CD4-positive, alpha-beta T cell treated with Interleukin-15 for 4 hours (primary cell): ENCODE measurements at regions not wholly inside any gene's neighbourhood (a gene's known extent, or its start where the extent isn't known, plus 50 kb on each side); places are given as distances from the start of the nearest gene placed in this dataset.

ENCODE experiments used
- DNase-seq: peaks from one replicate; pipeline ENCODE4 v3.0.0-alpha.2; 2020; ENCODE audit warnings: low spot score

DNA sequence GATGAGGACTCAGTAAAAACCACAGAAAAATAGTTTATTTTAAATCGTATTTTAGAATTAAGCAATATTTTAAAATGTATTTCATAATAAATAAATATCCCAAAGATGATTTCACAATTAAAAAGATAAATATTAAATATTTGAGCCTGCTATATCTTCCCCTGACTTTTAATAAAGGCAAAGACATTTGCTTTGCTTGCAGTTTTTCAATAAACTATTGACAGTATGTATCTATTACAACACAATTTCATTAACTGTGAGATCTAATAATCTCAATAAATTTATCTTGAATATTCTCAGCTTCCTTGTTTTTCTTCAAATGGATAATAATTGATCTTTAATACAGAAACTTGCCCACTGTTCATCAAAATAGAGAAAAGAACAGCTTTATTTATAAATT is 186.2 kb upstream of the TARS1 start:
- no peak for DNase-seq

DNA sequence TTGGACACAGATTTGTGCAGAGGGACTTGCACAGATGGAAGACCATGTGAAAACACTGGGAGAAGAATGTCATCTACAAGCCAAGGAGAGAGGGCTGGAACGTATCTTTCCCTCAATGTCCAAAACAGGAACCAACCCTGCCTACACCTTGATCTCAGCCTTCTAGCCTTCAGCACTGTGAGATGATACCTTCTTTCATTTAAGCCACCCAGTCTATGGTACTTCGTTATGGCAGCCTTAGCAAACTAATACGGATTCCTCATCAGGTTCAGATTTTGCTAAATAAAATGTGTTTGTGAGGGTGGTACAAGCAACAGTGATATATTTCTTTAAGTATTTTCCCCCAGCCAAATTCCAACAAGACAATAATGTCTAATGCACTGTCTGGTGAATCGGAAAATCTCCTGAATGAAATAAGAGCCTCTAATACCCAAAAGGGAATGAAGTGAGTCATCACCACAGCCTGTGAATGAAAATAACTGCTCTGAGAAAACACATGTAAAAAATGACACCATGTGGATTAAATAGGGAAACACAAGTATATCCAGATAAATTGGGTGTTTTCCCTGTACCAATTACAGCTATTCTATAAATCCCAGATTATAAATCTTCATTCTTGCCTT is 182.8 kb upstream of the TARS1 start:
- DNase-seq, result no peak

DNA sequence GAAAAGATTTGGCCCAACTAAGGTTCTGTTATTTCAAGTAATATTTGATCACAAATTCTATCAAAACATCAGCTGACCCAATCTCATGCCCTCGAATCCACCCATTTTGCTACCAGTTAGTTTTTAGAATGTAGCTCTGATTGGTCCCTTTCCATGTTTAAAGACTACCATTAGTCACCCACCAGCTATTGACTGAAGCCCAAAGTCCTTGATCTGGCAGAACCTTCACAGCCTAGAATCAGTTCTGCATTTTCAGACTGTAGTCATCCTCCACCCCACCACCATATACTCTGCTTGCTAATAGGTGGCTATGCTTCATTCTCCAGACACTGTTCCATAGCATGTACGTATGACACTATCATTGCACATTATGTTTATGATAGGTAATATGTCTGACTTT is 182.2 kb upstream of the TARS1 start:
- no peak for DNase-seq

DNA sequence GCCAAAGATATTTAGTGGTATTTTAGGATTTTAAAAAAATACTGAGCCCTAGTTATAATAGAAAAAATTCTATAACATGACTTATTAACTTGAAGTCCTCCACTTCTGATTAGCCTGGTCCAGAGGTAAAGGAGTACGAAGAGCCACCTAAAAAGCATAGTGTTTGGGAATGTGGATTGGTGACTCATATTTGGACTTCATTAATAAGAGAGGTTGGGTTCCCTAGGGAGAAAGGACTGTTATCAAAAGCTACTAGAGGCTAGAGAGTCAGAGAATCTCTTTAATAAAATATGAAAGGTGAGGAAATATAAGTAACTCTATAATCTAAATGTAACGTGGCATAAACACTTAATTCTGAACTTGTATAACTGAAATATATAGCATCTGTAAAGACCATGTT is 180.7 kb upstream of the TARS1 start:
- no peak for DNase-seq

DNA sequence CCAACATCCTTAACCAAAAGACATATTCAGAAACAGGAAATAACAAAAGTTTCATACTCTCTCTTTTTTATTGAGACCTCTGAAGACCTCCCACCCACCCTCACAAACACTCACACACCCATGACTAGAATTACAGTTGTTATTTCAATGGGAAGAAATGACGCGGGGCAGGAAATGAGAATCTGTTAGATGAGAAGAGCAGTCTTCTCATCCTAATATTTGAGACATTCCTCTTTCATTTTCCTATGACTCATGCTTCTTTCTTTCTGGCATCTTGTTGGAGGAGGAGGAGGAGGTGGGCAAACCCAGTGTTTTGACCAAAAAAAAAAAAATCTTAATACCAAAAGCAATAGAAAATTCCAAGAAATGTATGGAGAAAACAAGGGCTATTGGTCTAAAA is 179.5 kb upstream of the TARS1 start:
- no peak for DNase-seq

DNA sequence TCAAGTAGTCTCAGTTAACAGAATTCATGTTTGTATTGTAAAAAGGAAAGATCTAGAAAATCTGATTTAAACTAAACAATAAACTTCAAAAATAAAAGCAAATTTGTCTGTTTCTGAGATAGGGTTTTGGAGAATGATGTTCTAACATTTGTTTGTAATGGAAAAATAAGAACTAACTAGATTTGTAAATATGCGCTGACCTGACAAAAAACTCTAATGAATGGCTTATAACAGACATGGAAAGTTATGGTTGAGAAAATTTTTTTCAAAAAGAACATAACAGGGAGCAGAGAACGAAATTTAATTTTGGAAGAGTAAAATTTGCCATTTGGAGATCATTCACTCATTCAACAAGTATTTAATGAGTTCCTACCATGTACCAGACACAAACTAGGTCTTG is 179.0 kb upstream of the TARS1 start:
- DNase-seq, result no peak

DNA sequence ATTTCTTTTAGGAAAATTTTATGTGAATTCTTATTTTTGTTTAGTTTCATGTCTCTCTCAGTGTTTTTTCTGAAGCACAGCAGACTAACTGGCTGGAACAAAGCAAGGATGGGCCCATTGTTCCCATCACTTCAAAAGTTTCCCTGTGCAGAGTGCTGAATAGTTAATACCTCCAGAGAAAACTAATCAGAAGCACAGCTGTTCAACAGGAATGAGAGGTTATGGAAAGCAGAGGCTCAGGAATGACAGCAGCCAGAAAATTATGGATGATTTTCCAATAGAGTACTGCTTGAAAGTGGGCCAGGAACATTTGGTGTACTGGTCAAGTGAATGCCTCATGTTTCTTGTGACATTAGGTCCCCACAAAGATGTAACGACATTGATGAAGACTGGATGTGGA is 173.0 kb upstream of the TARS1 start:
- no peak for DNase-seq

DNA sequence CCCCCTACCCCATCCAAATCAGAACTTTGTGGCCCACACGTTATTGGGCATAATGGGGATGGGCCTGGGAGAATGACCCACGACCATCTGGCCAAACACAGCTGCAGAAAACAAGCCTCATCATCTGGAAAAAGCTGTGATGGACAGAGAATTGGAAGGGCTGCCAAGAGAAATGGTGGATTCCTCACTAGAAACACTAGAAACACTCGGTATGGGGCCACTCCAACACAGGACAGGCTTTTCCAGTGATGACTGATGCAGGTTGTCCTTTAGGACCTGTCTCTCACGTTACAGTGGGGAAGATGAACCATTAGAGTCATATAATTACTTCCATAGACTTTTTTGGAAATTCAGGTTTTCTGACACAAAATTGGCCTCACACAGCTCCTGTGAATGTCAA is 172.4 kb upstream of the TARS1 start:
- no peak for DNase-seq

DNA sequence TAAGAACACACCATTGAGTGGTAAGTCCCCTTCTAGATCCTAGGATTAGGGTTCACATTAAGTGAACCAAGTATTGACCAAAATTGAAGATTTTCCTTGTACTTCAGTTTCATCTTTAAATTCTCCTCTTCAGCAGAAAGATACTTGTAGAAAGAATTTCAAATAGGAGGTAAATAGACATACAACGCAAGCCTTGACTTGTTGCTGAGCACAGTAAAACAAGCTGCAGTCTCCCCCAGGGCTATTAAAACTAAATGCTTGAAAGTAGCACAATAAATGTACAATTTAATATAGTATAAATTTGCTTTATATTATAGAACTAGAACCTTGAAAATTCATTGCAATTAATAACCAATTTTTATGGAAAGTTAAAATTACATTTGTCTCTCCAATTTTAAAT is 170.1 kb upstream of the TARS1 start:
- no peak for DNase-seq

DNA sequence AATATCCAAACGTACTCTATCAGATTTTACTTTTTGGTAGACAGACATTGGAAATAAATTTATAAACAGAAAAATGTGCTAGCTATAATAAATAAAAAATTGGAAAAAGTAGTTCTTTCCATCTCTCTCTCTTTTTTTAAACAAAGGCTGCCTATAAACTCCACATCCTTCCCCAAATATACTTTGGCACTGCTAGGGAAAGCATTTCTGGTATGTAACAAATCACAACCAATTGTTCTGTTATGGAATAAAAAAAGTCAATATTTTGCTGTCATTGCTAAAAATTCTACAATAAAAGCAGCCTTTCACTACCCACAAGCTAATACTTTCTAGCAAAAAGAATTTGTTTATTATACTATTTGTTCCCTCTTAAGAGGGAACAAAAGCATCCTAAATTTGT is 169.2 kb upstream of the TARS1 start:
- DNase-seq, result no peak

DNA sequence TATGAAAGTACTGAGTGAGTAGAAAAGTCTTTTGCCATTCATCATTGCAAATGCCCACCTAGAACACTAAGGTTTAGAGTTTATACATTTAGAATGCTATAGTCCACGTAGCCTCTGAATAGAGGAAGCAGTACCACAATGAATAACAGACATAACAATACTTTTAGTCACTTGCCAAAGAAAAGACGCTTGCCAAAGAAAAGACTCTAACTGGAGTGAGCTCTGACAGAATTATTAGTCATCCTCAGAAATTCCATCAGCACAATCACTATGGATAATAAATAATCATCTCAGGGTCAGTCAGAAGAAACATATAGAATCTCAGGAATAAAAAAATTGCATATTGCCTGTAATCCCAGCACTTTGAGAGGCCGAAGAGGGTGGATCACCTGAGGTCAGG is 168.5 kb upstream of the TARS1 start:
- DNase-seq, result no peak

DNA sequence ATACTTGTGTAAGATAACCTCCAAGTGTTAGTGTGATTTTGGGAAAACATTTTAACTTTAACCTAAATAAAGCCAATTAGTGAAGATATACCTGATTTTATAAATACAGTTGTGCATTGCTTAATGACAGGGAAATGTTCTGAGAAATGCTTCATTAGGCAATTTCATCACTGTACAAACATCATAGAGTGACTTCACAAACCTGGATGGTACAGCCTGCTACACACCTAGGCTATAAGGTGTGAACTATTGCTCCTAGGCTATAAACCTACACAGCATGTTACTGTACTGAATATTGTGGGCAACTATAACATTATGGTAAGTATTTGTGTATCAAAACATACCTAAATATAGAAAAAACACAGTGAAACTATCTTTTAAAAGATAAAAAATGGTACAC is 166.8 kb upstream of the TARS1 start:
- DNase-seq, result no peak

DNA sequence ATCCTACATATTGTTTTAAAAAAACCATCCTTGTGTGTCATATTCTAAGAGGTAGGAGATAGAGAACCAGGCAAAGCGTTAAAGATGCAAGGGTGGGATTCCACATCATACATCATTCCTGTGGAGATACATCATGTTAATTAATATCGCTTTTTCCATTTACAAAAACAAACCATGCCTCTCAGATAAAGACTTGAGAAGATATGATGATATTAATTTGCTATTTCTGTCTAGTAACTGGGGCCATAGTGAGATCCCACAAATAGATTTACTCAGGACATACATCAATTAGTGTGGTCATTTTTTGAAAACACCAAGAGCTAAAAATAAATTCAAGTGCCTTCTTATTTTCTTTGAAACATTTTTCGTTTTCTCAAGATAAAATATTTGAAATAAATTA is 165.4 kb upstream of the TARS1 start:
- no peak for DNase-seq

DNA sequence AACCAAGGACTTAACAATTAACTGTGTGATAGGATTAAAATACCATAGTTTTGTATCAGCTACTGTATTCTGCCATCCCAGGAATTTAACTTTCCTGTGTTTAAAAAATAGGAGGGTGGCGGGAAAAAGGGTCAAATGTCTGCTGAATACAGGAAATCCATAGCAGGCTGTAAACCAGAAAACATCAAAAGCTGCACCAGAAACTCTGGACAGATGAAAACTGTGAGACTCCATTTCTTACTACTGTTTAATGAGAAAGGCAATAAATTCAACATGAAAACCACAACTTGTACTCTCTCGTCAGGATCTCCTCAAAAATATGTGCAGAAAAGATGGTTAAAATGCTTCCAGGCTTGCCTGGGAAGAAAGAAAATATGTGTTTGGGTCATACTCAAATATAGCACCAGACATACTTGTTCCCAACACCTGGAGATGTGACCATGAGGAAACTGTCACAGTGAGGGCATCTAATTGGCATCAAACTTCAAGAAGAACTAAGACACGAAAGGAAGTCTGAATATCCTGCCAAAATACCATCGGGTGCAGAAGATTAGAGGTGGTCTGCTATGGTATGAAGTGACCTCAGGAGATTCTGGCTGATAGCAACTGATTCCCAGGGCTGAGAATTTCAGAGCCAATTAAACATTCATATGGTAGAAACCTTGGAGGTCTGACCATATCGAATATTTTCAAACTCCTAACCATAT is 164.7 kb upstream of the TARS1 start:
- DNase-seq, result no peak

DNA sequence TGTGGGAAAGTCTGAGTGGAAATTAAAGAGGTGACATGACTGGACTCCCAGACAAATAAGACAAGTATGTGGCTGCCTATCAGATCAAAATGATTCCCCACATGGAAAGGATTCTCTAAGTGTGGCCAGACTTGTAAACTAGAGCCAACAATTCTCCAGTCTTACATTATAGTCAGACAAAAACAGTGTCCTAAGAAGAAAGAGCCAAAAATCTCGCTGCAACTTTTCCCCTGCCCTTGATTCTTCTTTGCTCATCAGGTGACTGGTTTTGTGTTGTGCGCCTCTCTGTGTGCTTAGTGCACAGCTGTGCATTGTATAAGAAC is 164.2 kb upstream of the TARS1 start:
- DNase-seq, result no peak

DNA sequence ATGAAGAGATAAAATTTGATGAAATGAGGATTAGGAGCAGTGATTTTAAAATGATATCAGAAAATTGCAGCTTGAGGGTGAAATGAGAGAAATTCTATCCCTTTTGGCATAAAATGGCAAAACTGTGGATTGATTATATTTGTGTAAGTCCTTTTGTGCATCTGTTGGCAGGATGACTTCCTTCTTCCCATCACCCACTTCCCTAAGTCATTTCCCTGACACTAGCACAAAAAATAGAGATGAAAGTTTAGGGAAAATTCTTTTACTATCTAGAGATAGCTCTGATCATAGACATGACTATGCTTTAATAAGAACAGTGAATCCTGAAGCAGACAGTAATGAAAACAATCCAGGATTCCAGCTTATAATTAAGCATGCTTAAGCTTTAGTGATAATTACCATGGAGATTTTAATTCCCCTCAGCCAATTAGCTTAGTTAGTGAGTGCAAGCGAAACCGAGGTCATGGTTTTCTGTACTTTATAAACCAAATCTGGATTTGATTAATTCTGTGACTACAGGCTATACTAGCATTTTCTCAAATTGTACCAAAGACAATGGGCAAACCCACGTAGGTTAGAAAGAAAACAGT is 163.6 kb upstream of the TARS1 start:
- no peak for DNase-seq

DNA sequence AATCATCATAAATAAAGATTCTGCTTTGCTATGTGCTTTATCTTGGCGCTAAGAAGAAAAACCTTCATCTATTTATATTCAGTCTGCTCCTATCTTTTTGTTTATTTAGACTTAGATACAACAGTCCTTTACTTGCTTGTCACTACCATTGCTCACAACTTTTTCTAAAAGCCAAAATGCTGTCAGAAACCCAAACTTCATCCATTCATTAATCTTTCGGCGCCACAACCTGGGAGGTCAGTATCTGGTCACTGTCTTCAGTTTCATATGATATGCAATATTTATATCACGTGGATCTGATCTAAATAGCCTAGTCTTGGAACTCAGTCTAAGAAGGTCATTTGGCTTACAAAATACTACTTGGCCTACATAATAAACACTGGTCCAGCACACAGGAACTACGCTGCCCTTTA is 159.3 kb upstream of the TARS1 start:
- no peak for DNase-seq

DNA sequence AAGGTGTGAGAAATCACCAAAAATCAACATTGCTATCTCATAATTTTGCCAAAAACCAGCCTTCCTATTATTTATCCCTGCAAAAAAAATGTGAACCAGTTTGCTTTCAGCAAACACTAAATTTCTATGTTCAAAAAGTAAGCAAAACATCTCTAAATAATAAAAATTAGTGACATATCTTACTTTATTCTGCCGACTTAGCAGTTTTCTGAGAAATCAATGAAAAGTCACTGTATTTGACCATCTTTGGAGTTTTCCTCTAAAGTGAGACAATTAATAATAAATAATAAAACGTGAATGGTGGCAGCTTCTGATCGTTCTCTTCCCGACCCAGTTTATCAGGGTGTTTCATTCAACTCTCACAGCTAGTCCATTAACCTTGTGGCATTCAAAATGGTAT is 158.6 kb upstream of the TARS1 start:
- DNase-seq, result no peak

DNA sequence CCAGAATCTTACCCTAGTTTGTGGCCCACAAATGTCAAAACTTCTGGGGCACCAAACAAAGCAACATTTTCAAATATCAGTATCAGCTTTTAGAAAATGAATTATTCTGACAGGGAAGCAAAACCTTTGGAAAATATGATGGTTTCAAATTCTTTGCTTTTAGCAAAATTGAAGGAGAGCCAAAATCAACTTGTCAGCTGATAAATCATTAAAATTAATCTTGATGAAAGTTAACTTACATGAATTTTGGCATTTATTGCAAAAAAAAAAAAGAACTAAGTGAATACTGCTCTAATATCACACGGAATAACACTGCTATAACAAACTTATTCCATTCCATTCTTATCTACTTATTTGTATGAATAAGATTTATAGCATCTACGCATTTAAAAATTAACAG is 158.1 kb upstream of the TARS1 start:
- DNase-seq, result no peak

DNA sequence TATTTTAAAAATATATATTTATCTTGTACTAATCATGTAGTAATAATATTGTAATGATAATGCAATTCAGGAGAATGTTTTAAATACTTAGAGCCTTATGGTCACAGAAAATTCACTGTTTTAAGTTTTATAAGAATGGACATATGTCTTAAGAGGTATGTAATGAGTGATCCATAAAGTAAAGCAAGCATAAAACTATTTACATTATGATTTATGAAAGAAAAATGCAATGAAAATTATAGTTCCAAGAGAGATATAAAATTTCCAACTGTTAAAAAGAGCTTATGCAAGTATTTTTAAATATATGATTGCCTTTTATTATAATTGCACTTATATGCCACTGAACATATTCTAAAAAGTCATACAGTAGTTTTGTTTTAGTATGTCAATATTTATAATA is 157.5 kb upstream of the TARS1 start:
- no peak for DNase-seq

DNA sequence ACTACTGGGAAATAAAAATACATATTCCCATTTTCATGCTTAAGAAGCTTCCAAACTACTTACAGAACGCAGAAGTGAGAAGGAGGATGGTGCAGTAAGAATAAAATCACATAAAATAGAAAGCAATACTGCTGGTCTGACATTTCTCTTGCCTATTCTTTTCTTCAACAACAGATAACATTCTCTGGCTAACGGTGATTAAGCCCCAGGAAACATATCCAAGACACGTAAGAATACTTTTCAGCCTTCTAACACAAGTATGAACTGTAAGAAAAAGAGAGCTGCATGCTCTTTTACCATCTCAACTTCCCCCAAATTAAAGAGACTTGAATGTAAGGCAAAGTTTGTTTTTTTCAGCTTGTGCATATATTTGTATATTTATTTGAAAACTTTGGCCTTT is 156.1 kb upstream of the TARS1 start:
- DNase-seq, result no peak

DNA sequence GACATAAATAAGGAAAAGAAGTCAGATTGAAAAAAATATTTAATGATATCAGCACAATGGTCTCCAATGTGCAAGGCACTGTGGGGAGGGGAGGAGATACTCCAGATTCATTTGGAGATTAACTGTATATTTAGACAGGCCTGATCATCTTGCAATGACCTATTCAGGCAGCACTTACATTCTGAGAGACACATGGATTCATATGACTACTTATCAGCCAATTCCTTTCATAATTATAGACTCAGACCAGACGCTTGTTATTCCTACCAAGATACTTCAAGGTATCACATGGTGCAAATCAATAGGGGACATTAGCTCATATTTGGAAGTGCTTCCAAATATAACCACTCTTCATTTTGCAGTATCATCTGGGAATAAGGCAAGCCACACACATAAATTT is 153.5 kb upstream of the TARS1 start:
- DNase-seq, result no peak

DNA sequence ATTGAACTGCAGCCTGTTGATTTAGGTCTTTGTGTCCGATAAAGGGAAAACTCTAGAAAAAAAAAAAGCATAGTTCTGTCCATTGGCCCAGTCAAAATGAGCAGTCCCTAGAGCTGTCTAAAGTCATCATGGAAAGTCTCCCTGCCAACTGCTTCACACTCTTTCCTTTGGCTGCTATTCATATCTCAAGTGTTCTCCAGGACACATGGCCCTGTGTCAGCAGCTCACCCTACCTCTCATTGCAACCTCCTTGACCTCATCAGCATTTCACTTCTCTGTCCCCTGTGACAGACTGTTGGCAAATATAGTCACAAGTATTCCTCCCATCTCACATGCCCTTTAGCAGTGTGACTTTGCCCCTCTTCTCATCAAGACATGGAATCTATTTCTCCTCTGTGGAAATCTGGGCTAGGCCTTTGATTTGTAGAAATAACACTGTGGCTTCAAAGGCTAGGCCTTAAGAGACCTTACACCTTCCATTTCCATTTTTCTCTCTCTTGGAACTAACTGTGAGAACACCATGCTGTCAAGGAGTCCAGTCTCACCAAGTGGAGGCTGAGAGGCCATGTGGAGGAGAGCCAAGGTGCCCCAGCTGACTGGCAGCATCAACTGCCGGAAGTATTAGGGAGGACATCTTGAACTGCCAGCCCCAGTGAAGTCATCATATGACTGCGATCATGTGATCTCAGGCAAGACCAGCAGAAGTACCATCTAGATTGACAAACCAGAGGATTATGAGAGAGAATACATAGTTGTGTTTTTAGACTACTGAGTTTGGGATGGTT is 149.4 kb upstream of the TARS1 start:
- DNase-seq, result no peak
